GM18951 (cell line): ENCODE measurements at regions not wholly inside any gene's neighbourhood (a gene's known extent, or its start where the extent isn't known, plus 50 kb on each side); places are given as distances from the start of the nearest gene placed in this dataset.

ENCODE experiments used
- POLR2A ChIP-seq: IDR thresholded peaks from 4 replicates; pipeline ENCODE4 v1.6.1; 2011; ENCODE audit warnings: mild to moderate bottlenecking; ENCODE audit not compliant: insufficient read length, insufficient read depth; ENCODE audit errors: extremely low read depth
- in situ Hi-C: fragments of 300-500 bp; cut with MboI; formaldehyde crosslinking; loops from one replicate; pipeline ENCODE4 v1.12.0; 2022; ENCODE audit warnings: low sequenced_read_pairs, mixed read lengths, inconsistent platforms; ENCODE audit not compliant: unreplicated experiment

DNA sequence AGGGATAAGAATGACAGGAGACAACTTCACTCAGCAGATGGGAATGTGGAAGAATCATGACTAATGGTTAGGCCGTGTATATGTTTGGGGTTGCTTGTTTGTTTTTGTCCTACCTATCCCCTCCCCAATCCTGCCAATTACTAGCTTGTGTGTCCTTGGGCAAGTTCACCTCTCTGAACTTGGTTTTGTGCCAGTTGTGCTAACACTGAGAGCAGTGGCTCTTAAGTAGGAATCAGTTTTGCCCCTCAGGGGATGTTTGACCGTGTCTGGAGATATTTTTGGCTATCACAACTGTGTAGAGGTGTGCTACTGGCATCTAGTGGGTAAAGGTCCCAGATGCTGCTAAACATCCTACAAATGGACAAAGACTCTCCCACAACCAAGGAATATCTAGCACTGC is 287.0 kb downstream of the DMRT2 start:
- TF ChIP-seq POLR2A = no peak

DNA sequence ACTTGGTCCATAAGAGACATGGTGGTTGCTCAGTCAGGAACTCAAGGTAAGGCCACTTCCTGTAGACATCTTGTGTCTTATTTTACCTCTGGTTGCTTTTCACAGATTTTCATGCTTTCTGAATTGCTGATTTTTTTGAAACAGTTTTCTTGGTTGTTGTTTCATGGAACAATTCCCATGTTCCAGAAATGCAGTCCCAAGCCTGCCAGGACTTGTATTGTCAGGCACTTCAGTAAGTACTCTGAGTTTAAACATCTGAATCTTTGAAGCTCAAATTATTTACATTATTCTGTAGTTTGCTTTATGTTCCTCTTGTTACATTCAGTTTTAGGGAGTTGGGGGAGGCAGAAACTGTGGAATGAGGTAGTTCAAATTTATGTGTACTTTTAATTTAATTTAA is 290.2 kb downstream of the DMRT2 start:
- TF ChIP-seq POLR2A = no peak
- in situ Hi-C loops = no loop called here

More for the DNA sequence above, 287.0 kb downstream of the DMRT2 start:
- in situ Hi-C loops = no loop called here

DNA sequence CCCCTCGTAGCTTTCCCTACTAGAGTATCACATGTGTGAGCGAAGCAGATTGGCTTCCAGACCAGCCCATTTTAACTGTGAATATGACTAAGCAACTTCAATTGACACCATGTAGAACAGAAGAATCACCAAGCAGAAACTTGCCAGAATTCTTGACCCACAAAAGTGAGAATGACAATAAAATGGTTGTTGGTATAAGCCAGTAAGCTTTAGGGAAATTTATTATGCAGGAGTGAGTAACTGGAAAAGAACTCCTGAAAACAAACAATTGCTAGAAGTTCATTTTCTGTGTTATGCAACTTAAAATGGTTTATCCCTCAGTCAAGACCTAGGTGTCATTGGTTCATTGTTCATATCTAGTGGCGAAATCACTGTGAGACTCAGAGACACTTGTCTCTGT is 303.1 kb downstream of the DMRT2 start:
- TF ChIP-seq POLR2A = no peak
- in situ Hi-C loops = no loop called here

- TF ChIP-seq POLR2A = no peak
- in situ Hi-C loops = no loop called here
Observed at GRCh38 chr9:1354086-1354485, 303.9 kb downstream of the DMRT2 start.

DNA sequence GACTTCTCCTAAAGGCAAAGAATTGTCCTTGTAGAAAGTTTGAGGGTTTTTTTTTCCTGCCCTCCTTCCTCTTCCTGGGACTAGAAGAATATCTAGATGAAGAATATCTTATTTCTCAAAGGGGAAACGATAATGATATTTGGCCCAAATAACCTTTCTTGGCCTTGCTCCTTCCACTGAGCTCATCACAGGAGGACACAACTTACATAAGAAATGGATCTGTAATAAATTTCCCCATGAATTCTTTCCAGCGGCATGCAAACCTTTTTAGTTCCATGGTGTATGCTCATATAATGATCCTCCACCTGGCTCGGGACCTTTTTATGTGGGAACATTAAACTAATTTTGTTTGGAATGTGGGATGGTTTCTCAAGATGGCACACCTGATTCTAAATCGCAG is 304.4 kb downstream of the DMRT2 start:
- TF ChIP-seq POLR2A = no peak
- in situ Hi-C loops = no loop called here

DNA sequence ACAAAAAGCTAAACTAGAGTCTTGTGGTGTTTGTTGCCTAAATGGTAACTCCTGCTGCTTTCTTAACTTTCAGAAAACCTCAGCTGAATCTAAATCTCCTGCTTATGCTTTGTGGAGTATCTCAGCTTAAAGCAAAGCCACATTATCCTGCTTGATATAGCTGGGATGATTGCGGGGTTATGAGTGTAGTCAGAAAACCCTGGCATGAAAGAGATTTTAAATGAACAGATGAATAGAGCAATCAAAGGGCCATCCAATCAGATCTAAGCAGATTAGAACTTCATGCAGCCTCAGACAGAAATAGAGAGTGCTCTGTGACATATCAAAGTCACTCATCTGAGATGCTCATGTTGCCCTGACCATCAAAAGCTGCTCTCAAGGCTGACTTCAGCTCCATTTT is 305.5 kb downstream of the DMRT2 start:
- in situ Hi-C loops = no loop called here
- no peak for TF ChIP-seq POLR2A

GRCh38 chr9:1362845-1363244 is 312.7 kb downstream of the DMRT2 start:
- in situ Hi-C loops = no loop called here
- TF ChIP-seq POLR2A = no peak

DNA sequence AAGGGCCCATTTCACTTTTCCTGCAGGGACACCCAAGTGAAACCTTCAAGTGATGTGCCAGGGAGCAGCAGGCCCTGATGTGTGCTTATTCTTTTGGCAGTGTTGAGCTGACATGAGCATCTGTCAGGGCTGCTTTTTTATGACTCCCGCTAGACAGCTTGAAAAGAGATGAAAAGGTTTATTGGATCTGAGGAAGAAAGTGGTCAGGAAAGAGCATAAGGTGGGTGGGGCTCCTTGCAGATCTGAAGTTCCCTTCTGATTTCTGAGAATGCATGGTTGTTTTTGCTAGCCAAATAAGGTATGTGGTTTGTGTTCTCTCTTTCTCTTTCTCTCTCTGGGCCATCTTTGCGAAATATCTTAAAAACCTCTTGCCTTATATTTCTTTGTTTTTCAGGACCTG is 316.1 kb downstream of the DMRT2 start:
- no peak for TF ChIP-seq POLR2A
- in situ Hi-C loops = no loop called here

DNA sequence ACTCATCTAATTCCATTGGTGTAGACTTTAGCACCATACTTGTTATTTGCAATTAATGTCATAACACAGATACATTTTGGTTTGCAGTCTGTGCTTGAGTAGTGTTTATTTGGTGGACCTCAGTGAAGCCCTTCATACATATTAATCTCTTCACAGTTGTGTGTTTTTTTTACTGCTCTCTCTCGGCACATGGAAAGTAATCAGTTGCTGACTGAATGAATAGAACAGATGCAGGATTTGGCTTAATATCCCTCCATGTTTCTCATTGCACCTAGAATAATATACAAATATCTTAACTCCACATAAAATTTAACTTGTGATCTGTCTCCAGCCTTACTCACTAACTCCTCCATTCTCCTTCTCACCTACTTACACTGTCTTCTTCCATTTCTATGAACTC is 319.1 kb downstream of the DMRT2 start:
- TF ChIP-seq POLR2A = no peak
- in situ Hi-C loops = no loop called here

DNA sequence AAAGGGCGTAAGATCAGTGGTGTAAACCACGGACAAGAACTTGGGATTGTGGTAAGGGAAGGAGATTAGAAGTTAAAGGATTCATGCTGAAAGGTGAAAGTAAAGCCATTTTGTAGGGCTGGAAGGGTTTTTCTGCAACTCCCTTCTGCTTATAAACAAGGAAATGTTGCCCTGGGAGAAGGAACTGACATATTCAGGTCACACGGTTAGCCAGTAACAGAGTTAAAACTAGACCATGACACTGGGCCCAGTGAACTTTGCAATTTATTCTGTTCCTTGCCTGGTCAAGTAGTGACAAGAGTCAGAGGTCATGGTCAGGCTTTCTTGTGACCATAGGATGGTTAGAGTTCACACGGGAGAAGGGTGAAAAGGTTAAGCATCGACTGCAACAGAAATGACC is 323.3 kb downstream of the DMRT2 start:
- in situ Hi-C loops = no loop called here
- TF ChIP-seq POLR2A = no peak

DNA sequence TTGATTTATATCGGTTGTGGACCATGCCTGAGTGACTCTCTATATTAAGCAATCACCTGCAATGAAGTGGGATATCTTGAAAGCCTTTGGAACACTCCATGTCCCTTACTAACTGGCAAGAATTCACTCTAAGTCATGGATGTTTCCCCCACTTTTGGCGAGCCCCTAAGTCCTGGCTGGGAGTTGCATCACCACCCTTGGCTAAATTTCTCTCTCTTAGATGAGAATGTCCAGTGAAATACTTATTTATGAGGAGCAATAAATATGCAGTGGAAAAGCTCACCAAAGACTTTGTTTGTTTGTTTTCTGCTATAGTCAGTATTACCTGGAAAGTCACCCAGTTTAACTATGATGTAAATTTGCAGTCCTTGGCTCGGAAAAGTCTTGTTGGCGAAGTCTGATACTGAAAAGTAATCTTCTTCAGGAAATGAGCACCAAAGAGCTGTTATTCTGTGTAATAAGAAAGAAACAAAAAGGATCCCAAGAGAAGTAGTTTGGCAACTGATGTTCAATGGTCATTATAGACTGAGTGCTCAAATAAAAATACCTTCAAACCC is 333.8 kb downstream of the DMRT2 start:
- TF ChIP-seq POLR2A = no peak
- in situ Hi-C loops = no loop called here

DNA sequence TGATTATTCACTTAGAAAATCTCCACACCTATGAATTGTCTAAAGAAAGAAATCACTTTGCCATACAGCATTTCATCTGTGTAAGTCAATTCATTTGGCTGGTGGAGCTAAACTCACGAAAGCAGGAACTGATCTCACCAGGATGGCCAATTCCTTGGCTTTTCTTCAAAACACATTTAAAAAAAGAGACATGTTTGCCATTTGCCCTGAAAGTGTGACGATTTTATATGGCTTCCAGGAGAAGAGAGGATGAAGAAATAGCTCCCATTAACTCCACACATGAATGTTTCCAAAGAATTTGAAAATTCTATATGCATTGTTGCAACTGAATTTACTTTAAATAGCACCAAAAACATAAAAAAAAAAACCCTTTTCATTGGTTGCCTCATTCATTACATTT is 334.7 kb downstream of the DMRT2 start:
- TF ChIP-seq POLR2A = no peak
- in situ Hi-C loops = no loop called here

GRCh38 chr9:1386420-1386819 is 336.3 kb downstream of the DMRT2 start:
- TF ChIP-seq POLR2A = no peak
- in situ Hi-C loops = no loop called here

DNA sequence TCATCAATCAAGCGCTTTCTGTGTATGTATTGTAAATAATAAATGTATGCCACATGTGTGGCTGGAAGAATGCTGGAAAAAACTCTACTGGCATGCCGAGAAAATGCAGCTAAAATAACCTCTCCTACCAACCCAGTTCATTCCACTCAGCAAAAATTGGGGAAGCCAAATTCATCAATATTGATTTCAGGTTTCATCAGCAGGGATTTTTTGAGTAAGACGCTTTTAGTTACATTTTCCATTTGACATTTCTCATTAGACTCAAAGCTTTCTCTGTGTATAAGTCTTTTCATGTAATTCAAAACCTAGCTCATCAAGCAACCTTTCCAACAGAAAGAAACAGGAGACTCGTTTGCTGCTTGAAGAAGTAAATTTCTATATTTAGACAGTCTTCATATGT is 338.1 kb downstream of the DMRT2 start:
- no peak for TF ChIP-seq POLR2A
- in situ Hi-C loops = no loop called here

GRCh38 chr9:1400983-1401382 is 350.8 kb downstream of the DMRT2 start:
- in situ Hi-C loops = no loop called here
- TF ChIP-seq POLR2A = no peak
